Uterus (tissue), 3 donors: ENCODE measurements at regions not wholly inside any gene's neighbourhood (a gene's known extent, or its start where the extent isn't known, plus 50 kb on each side); places are given as distances from the start of the nearest gene placed in this dataset.

Experiments
- DNase-seq, 2 donors: peaks; one replicate each; pipeline ENCODE4 v3.0.0-alpha.2; 2019 to 2020
- H3K27ac ChIP-seq, 2 donors: fragments of 200-600 bp; sonication (generic); 1 replicate in 1 of 2; 2 replicates in 1 of 2; pipeline ENCODE4 v1.5.1; 2016 to 2018
- H3K27me3 ChIP-seq, 2 donors: fragments of 200-600 bp; sonication (generic); one replicate each; pipeline ENCODE4 v1.5.1; 2018 to 2019; ENCODE audit warnings: control low read depth in 1 of 2
- H3K36me3 ChIP-seq, 2 donors: fragments of 200-600 bp; sonication (generic); one replicate each; pipeline ENCODE4 v1.5.1; 2019; ENCODE audit warnings: control low read depth in 1 of 2
- H3K4me1 ChIP-seq, 2 donors: fragments of 200-600 bp; sonication (generic); one replicate each; pipeline ENCODE4 v1.5.1; 2018 to 2019; ENCODE audit warnings: control low read depth in 1 of 2
- H3K4me3 ChIP-seq, 2 donors: fragments of 200-600 bp; sonication (generic); 1 replicate in 1 of 2; 2 replicates in 1 of 2; pipeline ENCODE4 v1.5.1; 2018 to 2019; ENCODE audit warnings: mild to moderate bottlenecking in 1 of 2
- H3K9me3 ChIP-seq, 2 donors: fragments of 200-600 bp; sonication (generic); one replicate each; pipeline ENCODE4 v1.5.1; 2019; ENCODE audit warnings: control low read depth in 1 of 2
- POLR2A ChIP-seq, 2 donors: fragments of 450-650 bp; IDR thresholded peaks; one replicate each; pipeline ENCODE4 v1.6.1; 2016; ENCODE audit warnings: antibody characterized with exemption in 2 of 2, mild to moderate bottlenecking in 1 of 2, moderate library complexity in 1 of 2
- intact Hi-C: fragments of 100-400 bp; cut with DNase I; formaldehyde crosslinking; loops from one replicate; pipeline ENCODE4 v1.15.1; 2023; ENCODE audit warnings: low total_unique reads
- TF ChIP-seq, protein P1 (sequence below), 4 experiments: fragments of 200-600 bp in 2 of 4; fragments of 450-650 bp in 2 of 4; sonication (generic) in 2 of 4; IDR thresholded peaks; one replicate each; pipeline ENCODE4 v1.5.1; 2016 to 2019; ENCODE audit warnings: antibody characterized with exemption in 4 of 4, mild to moderate bottlenecking in 2 of 4, moderate library complexity in 1 of 4
- donor health status: DM: yes; HTN: yes; CAD: no.

GRCh38 chr14:25220514-25220913 is 170.6 kb upstream of the STXBP6 start:
- no peaks in the 10 kb centered on the region for H3K36me3 ChIP-seq
- no peaks in the 10 kb centered on the region for H3K4me1 ChIP-seq
- no peak for DNase-seq
- no peaks in the 10 kb centered on the region for H3K27me3 ChIP-seq
- H3K9me3 ChIP-seq: no peaks in the 10 kb centered on the region
- no peak overlapping the region for H3K4me3 ChIP-seq
- TF ChIP-seq, protein P1, sequence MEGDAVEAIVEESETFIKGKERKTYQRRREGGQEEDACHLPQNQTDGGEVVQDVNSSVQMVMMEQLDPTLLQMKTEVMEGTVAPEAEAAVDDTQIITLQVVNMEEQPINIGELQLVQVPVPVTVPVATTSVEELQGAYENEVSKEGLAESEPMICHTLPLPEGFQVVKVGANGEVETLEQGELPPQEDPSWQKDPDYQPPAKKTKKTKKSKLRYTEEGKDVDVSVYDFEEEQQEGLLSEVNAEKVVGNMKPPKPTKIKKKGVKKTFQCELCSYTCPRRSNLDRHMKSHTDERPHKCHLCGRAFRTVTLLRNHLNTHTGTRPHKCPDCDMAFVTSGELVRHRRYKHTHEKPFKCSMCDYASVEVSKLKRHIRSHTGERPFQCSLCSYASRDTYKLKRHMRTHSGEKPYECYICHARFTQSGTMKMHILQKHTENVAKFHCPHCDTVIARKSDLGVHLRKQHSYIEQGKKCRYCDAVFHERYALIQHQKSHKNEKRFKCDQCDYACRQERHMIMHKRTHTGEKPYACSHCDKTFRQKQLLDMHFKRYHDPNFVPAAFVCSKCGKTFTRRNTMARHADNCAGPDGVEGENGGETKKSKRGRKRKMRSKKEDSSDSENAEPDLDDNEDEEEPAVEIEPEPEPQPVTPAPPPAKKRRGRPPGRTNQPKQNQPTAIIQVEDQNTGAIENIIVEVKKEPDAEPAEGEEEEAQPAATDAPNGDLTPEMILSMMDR (IDR thresholded peaks at IDR 0.05): no peak
- TF ChIP-seq POLR2A (IDR thresholded peaks at IDR 0.05): no peak
- H3K27ac ChIP-seq: no peak overlapping the region
- intact Hi-C loops: no loop called here

DNA sequence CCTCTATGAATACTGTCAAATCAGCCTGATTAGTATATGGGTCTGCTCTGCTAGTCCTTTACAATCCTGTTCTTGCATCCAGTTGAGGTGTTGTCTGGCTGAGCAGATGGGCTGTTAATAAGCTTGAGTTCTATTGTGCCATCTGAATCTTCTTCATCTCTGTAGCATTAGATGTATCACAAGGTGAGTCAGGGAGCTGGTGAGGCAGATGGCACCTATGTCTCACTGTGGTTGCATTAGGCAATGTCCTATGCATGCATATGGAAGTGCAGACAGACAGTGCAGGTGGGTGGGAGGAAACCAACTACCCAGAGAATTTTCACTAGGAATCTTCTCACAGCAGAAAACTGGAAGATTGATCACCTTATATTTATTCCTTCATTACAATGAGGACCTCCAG is 165.7 kb upstream of the STXBP6 start:
- Histone ChIP-seq H3K27me3 (no peaks in the 10 kb centered on the region), H3K27ac (no peak overlapping the region)
- intact Hi-C loops: no loop called here

GRCh38 chr14:25197885-25198284 is 147.9 kb upstream of the STXBP6 start:
- no peak for DNase-seq
- Histone ChIP-seq H3K4me3 (no peak overlapping the region), H3K27ac (no peak overlapping the region), H3K4me1 (no peaks in the 10 kb centered on the region), H3K27me3 (no peaks in the 10 kb centered on the region), H3K36me3 (no peaks in the 10 kb centered on the region), H3K9me3 (no peaks in the 10 kb centered on the region)
- TF ChIP-seq, protein P1 (IDR thresholded peaks at IDR 0.05): no peak
- no peak for TF ChIP-seq POLR2A (IDR thresholded peaks at IDR 0.05)
- intact Hi-C loops: no loop called here

More for the DNA sequence above, 165.7 kb upstream of the STXBP6 start:
- Histone ChIP-seq H3K4me3 (no peak overlapping the region), H3K36me3 (no peaks in the 10 kb centered on the region), H3K4me1 (no peaks in the 10 kb centered on the region), H3K9me3 (no peaks in the 10 kb centered on the region)
- no peak for DNase-seq
- TF ChIP-seq, protein P1 (IDR thresholded peaks at IDR 0.05): no peak
- TF ChIP-seq POLR2A (IDR thresholded peaks at IDR 0.05): no peak

GRCh38 chr14:25180221-25180620 is 130.3 kb upstream of the STXBP6 start:
- TF ChIP-seq, protein P1 (IDR thresholded peaks at IDR 0.05): no peak
- TF ChIP-seq POLR2A (IDR thresholded peaks at IDR 0.05): no peak
- H3K36me3 ChIP-seq: no peaks in the 10 kb centered on the region
- no peak overlapping the region for H3K27ac ChIP-seq
- H3K27me3 ChIP-seq: no peaks in the 10 kb centered on the region
- no peak for DNase-seq
- H3K4me1 ChIP-seq: no peaks in the 10 kb centered on the region
- no peak overlapping the region for H3K4me3 ChIP-seq
- H3K9me3 ChIP-seq: no peaks in the 10 kb centered on the region
- intact Hi-C loops: no loop called here

- no peak overlapping the region for H3K27ac ChIP-seq
- H3K4me1 ChIP-seq: no peaks in the 10 kb centered on the region
- H3K27me3 ChIP-seq: no peaks in the 10 kb centered on the region
- no peaks in the 10 kb centered on the region for H3K36me3 ChIP-seq
- TF ChIP-seq, protein P1 (IDR thresholded peaks at IDR 0.05): no peak
- no peak for TF ChIP-seq POLR2A (IDR thresholded peaks at IDR 0.05)
- no peak for DNase-seq
- H3K4me3 ChIP-seq: no peak overlapping the region
- intact Hi-C loops: no loop called here
- H3K9me3 ChIP-seq: no peaks in the 10 kb centered on the region
Observed at GRCh38 chr14:25178255-25178654, 128.3 kb upstream of the STXBP6 start.
